Large intestine (tissue), 3 donors: ENCODE measurements at regions not wholly inside any gene's neighbourhood (a gene's known extent, or its start where the extent isn't known, plus 50 kb on each side); places are given as distances from the start of the nearest gene placed in this dataset.

Experiments
- DNase-seq, 2 donors: peaks; one replicate each; pipeline versions ENCODE4 v3.0.0 to v3.0.0-alpha.2; 2013
- H3K27ac ChIP-seq: one replicate; pipeline ENCODE4 v1.5.1; 2013; ENCODE audit warnings: low read length
- H3K27me3 ChIP-seq: 2 replicates; pipeline ENCODE4 v1.6.1; 2013; ENCODE audit warnings: low read length; ENCODE audit not compliant: control insufficient read depth, insufficient read depth
- H3K36me3 ChIP-seq: 2 replicates; pipeline ENCODE4 v1.6.1; 2013; ENCODE audit warnings: low read length; ENCODE audit not compliant: control insufficient read depth, insufficient read depth
- H3K4me1 ChIP-seq: one replicate; pipeline ENCODE4 v1.6.1; 2013; ENCODE audit warnings: low read length; ENCODE audit not compliant: control insufficient read depth, insufficient read depth
- H3K4me3 ChIP-seq: one replicate; pipeline ENCODE4 v1.5.1; 2013; ENCODE audit warnings: low read length
- H3K9me3 ChIP-seq: one replicate; pipeline ENCODE4 v1.6.1; 2013; ENCODE audit warnings: mild to moderate bottlenecking, low read depth, low read length, moderate library complexity; ENCODE audit not compliant: control insufficient read depth
- WGBS: methylation state at CpG from one replicate; pipeline ENCODE4 v1.1.5; 2013; ENCODE audit warnings: low lambda C conversion rate; ENCODE audit not compliant: insufficient coverage; 5-methylcytosine and 5-hydroxymethylcytosine counted together

DNA sequence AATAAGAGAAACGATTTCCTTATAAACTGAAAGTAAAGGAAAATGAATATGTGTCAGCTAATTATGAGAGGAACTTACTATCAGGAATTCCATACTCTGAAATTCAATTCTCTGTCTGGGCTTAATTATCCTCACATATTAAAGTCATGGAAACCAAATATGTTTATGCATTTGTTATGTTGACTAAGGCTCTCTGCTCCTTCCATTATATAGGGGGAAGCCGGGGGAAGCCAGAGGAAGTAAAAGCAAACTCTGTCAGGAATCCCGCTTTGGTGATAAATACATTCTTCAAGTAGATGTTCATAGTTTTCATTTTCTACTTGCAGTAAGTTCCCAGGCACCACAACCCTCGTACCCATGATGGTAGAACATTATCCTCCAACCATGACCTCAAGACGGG lies 142.8 kb upstream of the VCX2 start:
- Histone ChIP-seq H3K9me3 (no peaks in the 10 kb centered on the region), H3K27ac (no peak overlapping the region), H3K27me3 (no peaks in the 10 kb centered on the region), H3K4me3 (no peak overlapping the region), H3K4me1 (no peaks in the 10 kb centered on the region), H3K36me3 (no peaks in the 10 kb centered on the region)
- 88% methylated on average over 1 of the region's 5 CpGs for WGBS
- no peak for DNase-seq

DNA sequence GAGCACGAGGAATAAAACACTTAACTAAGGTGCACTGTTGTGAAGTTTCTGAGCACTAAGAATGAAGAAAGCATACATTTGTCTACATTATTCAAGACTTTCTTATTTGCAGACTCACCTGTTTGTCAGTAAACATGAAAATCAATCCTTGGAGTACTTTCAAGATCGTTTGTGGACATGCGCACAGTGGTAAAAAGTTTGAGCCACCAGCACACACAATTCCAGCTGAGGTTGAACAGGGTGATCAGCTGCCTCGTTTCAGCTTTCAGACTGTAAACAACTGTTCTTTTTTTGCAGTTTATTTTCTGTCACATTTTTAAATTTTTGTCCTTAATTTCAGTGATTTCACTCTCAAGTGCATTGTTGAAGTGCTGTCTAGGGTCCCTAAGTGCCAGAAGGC lies 143.8 kb upstream of the VCX2 start:
- DNase-seq = no peak
- Histone ChIP-seq H3K9me3 (no peaks in the 10 kb centered on the region), H3K4me3 (no peak overlapping the region), H3K4me1 (no peaks in the 10 kb centered on the region), H3K27ac (no peak overlapping the region), H3K27me3 (no peaks in the 10 kb centered on the region), H3K36me3 (no peaks in the 10 kb centered on the region)
- WGBS = no CpG with 5 or more reads among the region's 4 CpGs

DNA sequence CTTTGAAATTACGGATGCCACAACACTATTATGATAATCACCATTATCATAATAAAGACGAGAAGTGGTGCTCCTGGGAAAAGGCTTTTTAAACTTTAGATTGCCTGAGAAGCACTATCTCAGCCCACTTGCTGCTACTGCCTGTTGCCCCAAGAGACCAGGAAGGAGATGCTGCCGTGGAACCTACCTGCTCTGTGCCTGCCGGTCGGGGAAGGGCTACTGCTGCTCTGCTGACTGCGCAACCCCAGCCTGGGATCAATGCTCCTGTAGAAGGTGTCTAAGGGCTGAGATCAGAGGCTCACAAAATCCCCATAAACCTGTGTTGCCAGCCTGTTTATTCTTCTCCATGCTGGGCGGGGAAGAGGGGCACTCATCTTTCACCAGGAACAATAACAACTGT lies 145.3 kb upstream of the VCX3B start:
- H3K36me3 ChIP-seq = no peaks in the 10 kb centered on the region
- no peak overlapping the region for H3K4me3 ChIP-seq
- no peaks in the 10 kb centered on the region for H3K9me3 ChIP-seq
- DNase-seq = no peak
- WGBS = no CpG with 5 or more reads among the region's 7 CpGs
- no peak overlapping the region for H3K27ac ChIP-seq
- H3K4me1 ChIP-seq = no peaks in the 10 kb centered on the region
- H3K27me3 ChIP-seq = no peaks in the 10 kb centered on the region

DNA sequence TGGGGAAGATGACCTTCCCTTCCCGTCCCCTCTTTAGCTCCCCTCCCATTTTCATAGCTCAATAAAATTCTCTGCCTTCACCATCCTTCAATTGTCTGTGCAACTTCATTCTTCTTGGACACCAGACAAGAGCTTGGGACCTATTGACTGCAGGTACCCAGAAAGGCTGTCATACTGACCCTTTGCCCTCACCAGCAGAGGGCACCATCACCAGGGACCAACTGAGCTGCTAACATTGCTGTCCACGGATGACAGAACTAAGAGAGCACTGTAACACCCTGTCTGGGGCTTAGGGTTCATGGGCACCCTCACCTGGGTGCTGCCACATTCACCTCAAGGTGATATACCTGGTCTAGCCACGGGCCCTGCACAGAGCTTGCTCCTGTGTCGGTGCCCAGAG lies 141.3 kb upstream of the VCX3B start:
- Histone ChIP-seq H3K4me3 (no peak overlapping the region), H3K36me3 (no peaks in the 10 kb centered on the region), H3K9me3 (no peaks in the 10 kb centered on the region), H3K27me3 (no peaks in the 10 kb centered on the region), H3K4me1 (no peaks in the 10 kb centered on the region), H3K27ac (no peak overlapping the region)
- no peak for DNase-seq
- no CpG with 5 or more reads among the region's 4 CpGs for WGBS

DNA sequence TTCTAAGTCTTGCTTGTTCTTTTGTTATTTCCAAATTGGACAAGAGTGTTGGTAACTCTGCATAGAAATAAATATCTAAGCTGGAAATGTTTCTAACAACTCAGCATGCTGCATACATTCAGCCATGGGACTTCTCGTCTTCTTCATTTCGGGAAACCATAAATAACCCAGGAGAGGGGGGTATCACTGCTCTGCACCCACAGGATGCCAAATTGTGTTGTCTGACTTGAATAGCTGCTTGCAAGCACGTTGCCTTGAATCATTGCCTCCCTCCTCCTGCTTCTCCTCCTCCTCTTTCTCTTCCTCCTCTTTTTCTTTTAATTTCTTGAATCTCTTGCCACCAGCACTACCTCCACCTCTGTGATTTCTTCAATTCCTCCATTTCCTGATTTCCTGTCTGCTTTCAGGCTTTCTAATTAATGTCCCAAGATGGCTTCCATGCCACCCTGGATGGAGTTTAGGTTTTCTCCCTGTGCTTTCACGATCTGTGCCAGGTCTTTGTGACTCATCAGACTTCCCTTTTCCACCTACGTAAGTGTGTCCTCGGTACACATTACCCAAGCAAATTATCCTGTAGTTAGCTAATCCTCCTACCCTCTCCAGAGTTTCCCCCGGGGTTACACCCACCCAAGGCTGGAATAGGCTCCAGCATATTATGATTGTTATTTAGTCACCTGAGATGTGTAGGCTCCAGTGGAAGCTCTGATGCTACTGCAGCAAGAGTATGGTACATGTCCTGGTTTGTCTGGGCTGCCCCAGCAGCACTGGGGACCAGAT lies 122.6 kb upstream of the VCX3B start:
- no peak for DNase-seq
- H3K36me3 ChIP-seq = no peaks in the 10 kb centered on the region
- no CpG with 5 or more reads among the region's 7 CpGs for WGBS

DNA sequence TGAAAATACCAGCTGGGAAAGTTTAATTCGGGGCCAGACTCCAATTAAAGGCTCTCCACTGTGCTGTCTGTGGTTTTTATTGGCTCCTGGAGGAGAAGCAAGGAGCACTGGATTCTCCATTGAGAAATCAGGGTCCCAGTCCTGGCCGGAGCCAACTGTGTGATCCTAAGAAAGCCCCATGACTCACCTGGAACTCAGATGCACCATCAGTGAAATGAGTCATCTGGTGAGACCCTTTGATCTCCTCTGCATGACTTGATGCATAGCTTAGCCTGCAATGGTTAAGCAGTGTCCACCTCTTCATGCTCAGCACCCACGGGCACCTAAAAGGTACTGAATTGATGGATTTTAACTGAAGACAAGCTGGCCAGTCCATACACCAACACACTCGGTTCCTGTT lies 119.2 kb upstream of the VCX3B start:
- H3K4me1 ChIP-seq = no peaks in the 10 kb centered on the region
- H3K27me3 ChIP-seq = no peaks in the 10 kb centered on the region
- no peak overlapping the region for H3K4me3 ChIP-seq
- no peaks in the 10 kb centered on the region for H3K36me3 ChIP-seq
- H3K27ac ChIP-seq = no peak overlapping the region
- H3K9me3 ChIP-seq = no peaks in the 10 kb centered on the region
- no CpG with 5 or more reads among the region's 4 CpGs for WGBS
- DNase-seq = no peak

More for the DNA sequence above, 122.6 kb upstream of the VCX3B start:
- Histone ChIP-seq H3K27ac (no peak overlapping the region), H3K4me1 (no peaks in the 10 kb centered on the region), H3K27me3 (no peaks in the 10 kb centered on the region), H3K4me3 (no peak overlapping the region), H3K9me3 (no peaks in the 10 kb centered on the region)

DNA sequence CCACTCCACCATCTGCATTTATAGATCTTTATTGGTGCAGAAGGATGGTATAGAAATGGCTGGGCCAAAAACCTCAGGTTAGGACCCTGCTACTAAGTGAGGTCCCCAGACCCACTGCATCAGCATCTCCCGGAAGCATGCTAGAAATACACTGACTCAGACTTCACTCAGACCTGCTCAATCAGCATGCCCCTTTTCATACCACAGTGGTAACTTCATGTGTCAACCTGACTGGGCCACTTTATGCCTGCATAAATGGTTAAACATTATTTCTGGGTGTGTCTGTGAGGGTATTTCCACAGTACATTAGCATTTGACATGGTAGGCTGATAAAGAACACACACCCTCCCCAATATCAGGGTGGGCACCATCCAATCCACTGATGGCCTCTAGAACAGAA lies 118.6 kb upstream of the VCX3B start:
- DNase-seq = no peak
- Histone ChIP-seq H3K27me3 (no peaks in the 10 kb centered on the region), H3K27ac (no peak overlapping the region), H3K4me1 (no peaks in the 10 kb centered on the region), H3K4me3 (no peak overlapping the region), H3K9me3 (no peaks in the 10 kb centered on the region), H3K36me3 (no peaks in the 10 kb centered on the region)
- WGBS = no CpG with 5 or more reads among the region's 1 CpG

DNA sequence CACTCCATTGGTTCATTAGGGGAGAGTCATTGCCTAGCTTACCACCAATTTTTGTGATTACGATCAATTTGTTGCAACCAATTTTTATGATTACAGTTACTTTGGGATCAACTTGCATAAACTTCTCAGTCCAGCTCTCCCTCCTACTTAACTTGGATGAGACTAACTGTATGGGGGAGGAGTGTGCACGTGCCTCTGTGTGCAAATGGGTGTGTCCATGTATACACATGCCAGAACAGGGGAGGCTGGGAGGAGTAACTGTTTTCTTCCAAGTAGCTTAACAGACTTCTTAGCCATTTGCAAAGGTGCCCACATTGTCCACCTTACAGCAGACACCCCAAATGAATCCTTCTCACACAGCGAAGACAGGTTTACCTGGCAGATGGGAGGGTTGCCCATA lies 117.7 kb upstream of the VCX3B start:
- no CpG with 5 or more reads among the region's 3 CpGs for WGBS

DNA sequence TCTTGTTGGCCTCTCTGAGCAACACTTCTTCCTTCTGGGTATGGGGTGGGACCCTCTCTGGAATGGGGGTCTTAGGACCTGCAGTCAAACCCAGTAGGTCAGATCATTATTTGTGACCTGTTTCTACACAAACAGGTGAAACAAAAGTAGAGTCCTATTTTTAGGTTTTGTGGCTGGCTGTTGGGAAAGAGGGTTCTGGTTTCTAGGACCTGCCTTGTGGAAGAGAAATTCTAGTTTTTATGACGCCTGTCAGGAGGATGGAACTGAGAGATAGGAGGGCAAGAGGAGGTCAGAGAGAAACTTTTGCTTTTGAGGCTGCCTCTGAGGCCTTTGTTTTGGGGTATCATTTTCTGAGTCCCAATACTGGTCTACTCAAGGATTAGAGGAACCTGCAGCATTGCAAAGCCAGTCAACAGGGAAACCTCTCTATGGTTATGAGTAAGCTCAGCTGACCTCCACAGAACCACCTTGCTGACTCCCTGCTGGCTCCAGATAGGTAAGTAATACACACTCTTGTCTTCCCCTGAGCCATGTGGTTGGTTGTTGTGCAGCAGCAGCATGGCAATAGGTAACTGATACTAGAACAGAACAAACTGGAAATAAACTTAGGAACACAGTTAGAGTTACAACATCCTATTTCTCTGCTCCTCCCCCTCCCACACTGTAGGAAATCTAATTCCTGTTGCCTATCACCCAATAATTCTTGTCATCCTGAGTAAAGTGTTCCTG lies 114.7 kb upstream of the VCX3B start:
- no peak overlapping the region for H3K4me3 ChIP-seq
- H3K4me1 ChIP-seq = no peaks in the 10 kb centered on the region
- no CpG with 5 or more reads among the region's 1 CpG for WGBS
- H3K27ac ChIP-seq = no peak overlapping the region
- no peaks in the 10 kb centered on the region for H3K9me3 ChIP-seq
- DNase-seq = no peak
- no peaks in the 10 kb centered on the region for H3K36me3 ChIP-seq
- no peaks in the 10 kb centered on the region for H3K27me3 ChIP-seq

More for the DNA sequence above, 117.7 kb upstream of the VCX3B start:
- no peak overlapping the region for H3K4me3 ChIP-seq
- H3K9me3 ChIP-seq = no peaks in the 10 kb centered on the region
- no peaks in the 10 kb centered on the region for H3K27me3 ChIP-seq
- H3K36me3 ChIP-seq = no peaks in the 10 kb centered on the region
- H3K27ac ChIP-seq = no peak overlapping the region
- H3K4me1 ChIP-seq = no peaks in the 10 kb centered on the region
- DNase-seq = no peak

DNA sequence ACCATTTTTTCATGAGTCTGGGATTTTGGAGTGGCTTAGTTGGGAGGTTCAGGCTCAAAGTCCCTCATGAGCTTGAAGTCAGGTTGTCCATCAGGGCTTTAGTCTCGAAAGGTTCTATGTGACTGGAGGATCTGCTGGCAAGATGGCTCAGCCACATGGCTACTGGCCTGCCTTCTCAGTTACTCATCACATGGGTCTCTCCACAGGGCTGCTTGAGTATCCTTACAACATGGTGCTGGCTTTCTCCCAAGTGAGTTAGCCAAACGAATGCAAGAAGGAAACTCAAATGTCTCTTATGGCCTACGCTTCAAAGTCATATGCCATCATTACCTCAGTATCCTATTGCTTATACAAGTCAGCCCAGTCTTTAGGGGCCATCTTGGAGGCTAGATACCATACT lies 106.3 kb upstream of the VCX3B start:
- no peak overlapping the region for H3K4me3 ChIP-seq
- H3K27ac ChIP-seq = no peak overlapping the region
- H3K27me3 ChIP-seq = no peaks in the 10 kb centered on the region
- no peak for DNase-seq
- no peaks in the 10 kb centered on the region for H3K36me3 ChIP-seq
- H3K9me3 ChIP-seq = no peaks in the 10 kb centered on the region
- no peaks in the 10 kb centered on the region for H3K4me1 ChIP-seq
- WGBS = no CpG with 5 or more reads among the region's 3 CpGs
